CD4-positive, alpha-beta T cell (primary cell): ENCODE measurements at regions not wholly inside any gene's neighbourhood (a gene's known extent, or its start where the extent isn't known, plus 50 kb on each side); places are given as distances from the start of the nearest gene placed in this dataset.
"Not testable (repeated sequence)": the region's sequence is repeated elsewhere in the genome, so short reads cannot be mapped to it uniquely, and the experiment has no call there.

Source experiments
- ATAC-seq: fragments of 200-7000 bp; cut with Tn5 transposase; one replicate; pipeline ENCODE4 v1.10.0; 2022; ENCODE audit warnings: mild to moderate bottlenecking; ENCODE audit not compliant: poor library complexity
- CTCF ChIA-PET: fragments of 350-600 bp; sonication (Branson Sonifier 250); formaldehyde crosslinking; loops from one replicate; lab custom pipeline; 2021; ENCODE audit warnings: antibody characterized with exemption, inconsistent platforms; lab: Charles Lee
- POLR2A ChIA-PET: fragments of 350-600 bp; sonication (Branson Sonifier 250); formaldehyde crosslinking; loops from one replicate; lab custom pipeline; 2021; ENCODE audit warnings: antibody characterized with exemption, inconsistent platforms; lab: Charles Lee
- DNase-seq, 14 experiments: peaks; one replicate each; pipeline ENCODE4 v3.0.0-alpha.2; 2013 to 2020; ENCODE audit warnings: mixed read lengths in 2 of 14
- H3K27ac ChIP-seq, 2 donors: one replicate each; pipeline versions ENCODE4 v1.5.1 to v1.7.0; 2013; ENCODE audit warnings: low read length in 2 of 2, low read depth in 1 of 2, mild to moderate bottlenecking in 1 of 2
- H3K27me3 ChIP-seq, 2 experiments: 1 replicate in 1 of 2; 2 replicates in 1 of 2; pipeline versions ENCODE4 v1.6.1 to v1.7.0; 2013; ENCODE audit warnings: low read length in 2 of 2, control low read depth in 1 of 2, mild to moderate bottlenecking in 1 of 2, moderate library complexity in 1 of 2; ENCODE audit not compliant: insufficient read depth in 2 of 2, control insufficient read depth in 1 of 2
- H3K36me3 ChIP-seq: one replicate; pipeline ENCODE4 v1.6.1; 2013; ENCODE audit warnings: low read length, control low read depth; ENCODE audit not compliant: insufficient read depth
- H3K4me1 ChIP-seq: one replicate; pipeline ENCODE4 v1.6.1; 2013; ENCODE audit warnings: low read length, control low read depth; ENCODE audit not compliant: insufficient read depth
- H3K4me3 ChIP-seq: one replicate; pipeline ENCODE4 v1.5.1; 2013; ENCODE audit warnings: mild to moderate bottlenecking, low read length, moderate library complexity
- H3K9me3 ChIP-seq, 2 experiments: 1 replicate in 1 of 2; 2 replicates in 1 of 2; pipeline versions ENCODE4 v1.6.1 to v1.7.0; 2013; ENCODE audit warnings: low read length in 2 of 2, mild to moderate bottlenecking in 2 of 2, control low read depth in 1 of 2, moderate library complexity in 1 of 2; ENCODE audit not compliant: control insufficient read depth in 1 of 2, insufficient read depth in 1 of 2
- H3K27ac Mint-ChIP-seq: one replicate; pipeline ENCODE4 v1.8.0; 2020; ENCODE audit warnings: mixed read lengths
- H3K27me3 Mint-ChIP-seq: one replicate; pipeline ENCODE4 v1.8.0; 2021; ENCODE audit warnings: mixed read lengths
- H3K36me3 Mint-ChIP-seq: one replicate; pipeline ENCODE4 v1.8.0; 2021; ENCODE audit warnings: low read depth, mixed read lengths
- H3K4me1 Mint-ChIP-seq: one replicate; pipeline ENCODE4 v1.8.0; 2021; ENCODE audit warnings: low read depth, mixed read lengths
- H3K4me3 Mint-ChIP-seq: one replicate; pipeline ENCODE4 v1.8.0; 2020; ENCODE audit warnings: mild to moderate bottlenecking, mixed read lengths
- H3K9me3 Mint-ChIP-seq: one replicate; pipeline ENCODE4 v1.8.0; 2020; ENCODE audit warnings: mixed read lengths
- intact Hi-C, 2 experiments: fragments of 100-400 bp; cut with DNase I in 1 of 2; cut with micrococcal nuclease in 1 of 2; formaldehyde crosslinking; loops; one replicate each; pipeline versions ENCODE4 v1.15.1 to v1.9.0; 2023 to 2025; cut with DNase I, micrococcal nuclease
- TF ChIP-seq, protein P1 (sequence below): fragments of 200-600 bp; IDR thresholded peaks from one replicate; pipeline ENCODE4 v1.8.0; 2022; ENCODE audit warnings: antibody characterized with exemption, mild to moderate bottlenecking

DNA sequence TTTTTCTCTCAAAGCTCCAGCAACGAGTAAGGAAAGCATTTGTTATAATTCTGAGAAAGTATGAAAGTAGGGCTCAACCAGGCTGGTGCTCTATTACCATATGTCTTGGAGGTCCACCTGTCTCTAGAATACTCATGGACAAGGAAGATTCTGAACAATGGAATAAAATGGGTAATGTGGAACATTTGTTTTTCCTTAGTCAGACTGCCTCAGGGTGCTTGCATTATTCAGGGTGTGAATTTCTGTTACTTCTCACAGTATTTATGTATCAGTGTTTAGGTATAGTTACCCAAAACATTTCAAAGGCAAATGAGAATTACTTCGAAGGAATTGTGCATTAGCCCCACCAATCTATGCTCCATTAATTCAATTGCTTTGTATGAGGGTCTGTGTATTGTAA is 586.2 kb upstream of the CITED2 start:
- POLR2A ChIA-PET: no interaction called here
- H3K4me1 Mint-ChIP-seq: no peaks in the 10 kb centered on the region
- no peaks in the 10 kb centered on the region for H3K9me3 Mint-ChIP-seq

GRCh38 chr6:139955366-139956155 is 581.1 kb upstream of the CITED2 start:
- Histone ChIP-seq H3K9me3 (no peaks in the 10 kb centered on the region), H3K4me1 (no peaks in the 10 kb centered on the region), H3K27me3 (no peaks in the 10 kb centered on the region), H3K27ac (no peak overlapping the region), H3K4me3 (no peak overlapping the region), H3K36me3 (no peaks in the 10 kb centered on the region)
- CTCF ChIA-PET: no interaction called here
- H3K9me3 Mint-ChIP-seq: peaks cover 3% of the 10 kb centered on the region
- no peaks in the 10 kb centered on the region for H3K27me3 Mint-ChIP-seq
- intact Hi-C loops: no loop called here
- DNase-seq (no peak), ATAC-seq (no peak)
- no peaks in the 10 kb centered on the region for H3K4me1 Mint-ChIP-seq
- TF ChIP-seq, protein P1, sequence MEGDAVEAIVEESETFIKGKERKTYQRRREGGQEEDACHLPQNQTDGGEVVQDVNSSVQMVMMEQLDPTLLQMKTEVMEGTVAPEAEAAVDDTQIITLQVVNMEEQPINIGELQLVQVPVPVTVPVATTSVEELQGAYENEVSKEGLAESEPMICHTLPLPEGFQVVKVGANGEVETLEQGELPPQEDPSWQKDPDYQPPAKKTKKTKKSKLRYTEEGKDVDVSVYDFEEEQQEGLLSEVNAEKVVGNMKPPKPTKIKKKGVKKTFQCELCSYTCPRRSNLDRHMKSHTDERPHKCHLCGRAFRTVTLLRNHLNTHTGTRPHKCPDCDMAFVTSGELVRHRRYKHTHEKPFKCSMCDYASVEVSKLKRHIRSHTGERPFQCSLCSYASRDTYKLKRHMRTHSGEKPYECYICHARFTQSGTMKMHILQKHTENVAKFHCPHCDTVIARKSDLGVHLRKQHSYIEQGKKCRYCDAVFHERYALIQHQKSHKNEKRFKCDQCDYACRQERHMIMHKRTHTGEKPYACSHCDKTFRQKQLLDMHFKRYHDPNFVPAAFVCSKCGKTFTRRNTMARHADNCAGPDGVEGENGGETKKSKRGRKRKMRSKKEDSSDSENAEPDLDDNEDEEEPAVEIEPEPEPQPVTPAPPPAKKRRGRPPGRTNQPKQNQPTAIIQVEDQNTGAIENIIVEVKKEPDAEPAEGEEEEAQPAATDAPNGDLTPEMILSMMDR: no peak
- POLR2A ChIA-PET: interaction anchor here (0.6 kb wide), 1 partner anchor 516 kb away, joined by 3 read pairs; no protein-coding TSS in a partner anchor
- H3K27ac Mint-ChIP-seq: no peak overlapping the region
- no peaks in the 10 kb centered on the region for H3K36me3 Mint-ChIP-seq
- no peak overlapping the region for H3K4me3 Mint-ChIP-seq

More for the DNA sequence above, 586.2 kb upstream of the CITED2 start:
- H3K27ac Mint-ChIP-seq: no peak overlapping the region
- Histone ChIP-seq H3K9me3 (no peaks in the 10 kb centered on the region), H3K4me1 (no peaks in the 10 kb centered on the region), H3K27ac (no peak overlapping the region), H3K4me3 (no peak overlapping the region), H3K36me3 (no peaks in the 10 kb centered on the region), H3K27me3 (no peaks in the 10 kb centered on the region)
- CTCF ChIA-PET: no interaction called here
- no peak overlapping the region for H3K4me3 Mint-ChIP-seq
- H3K36me3 Mint-ChIP-seq: no peaks in the 10 kb centered on the region
- TF ChIP-seq, protein P1: no peak
- intact Hi-C loops: no loop called here
- DNase-seq (no peak), ATAC-seq (no peak)
- no peaks in the 10 kb centered on the region for H3K27me3 Mint-ChIP-seq

DNA sequence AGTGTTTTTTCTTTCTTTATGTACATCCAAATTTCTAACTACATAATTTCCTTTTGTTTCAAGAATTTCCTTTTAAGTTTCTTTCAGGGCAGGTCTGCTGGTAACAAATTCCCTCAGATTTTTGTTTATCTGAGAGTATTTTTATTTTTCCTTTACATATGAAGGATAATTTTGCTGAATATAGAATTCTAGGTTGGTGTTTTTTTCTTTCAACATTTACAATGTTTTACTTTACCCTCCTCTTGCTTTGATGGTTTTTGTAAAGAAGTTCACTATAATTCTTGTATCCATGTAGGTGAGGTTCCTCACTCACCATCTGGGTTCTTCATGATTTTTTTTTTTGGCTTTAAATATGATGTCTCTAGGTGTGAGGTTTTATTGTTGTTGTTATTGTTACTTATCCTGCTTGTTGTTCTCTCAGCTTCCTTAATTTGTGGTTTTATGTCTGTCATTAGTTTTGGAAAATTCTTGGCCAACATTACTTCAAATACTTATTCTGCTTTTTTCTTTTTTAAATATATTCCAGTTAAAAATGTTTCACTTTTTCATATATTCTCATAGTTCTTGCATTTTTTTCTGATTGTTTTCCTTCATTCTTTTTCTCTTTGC is 580.1 kb upstream of the CITED2 start:
- H3K27ac Mint-ChIP-seq: no peak overlapping the region
- H3K4me3 Mint-ChIP-seq: no peak overlapping the region
- ATAC-seq (no peak), DNase-seq (no peak)
- H3K27me3 ChIP-seq: no peaks in the 10 kb centered on the region
- H3K36me3 ChIP-seq: no peaks in the 10 kb centered on the region
- no peak overlapping the region for H3K4me3 ChIP-seq
- ChIA-PET POLR2A (no interaction called here), CTCF (no interaction called here)
- H3K27me3 Mint-ChIP-seq: no peaks in the 10 kb centered on the region
- TF ChIP-seq, protein P1: no peak
- H3K4me1 ChIP-seq: no peaks in the 10 kb centered on the region
- intact Hi-C loops: no loop called here
- no peaks in the 10 kb centered on the region for H3K36me3 Mint-ChIP-seq
- no peak overlapping the region for H3K27ac ChIP-seq
- peaks cover 5% of the 10 kb centered on the region for H3K9me3 Mint-ChIP-seq
- no peaks in the 10 kb centered on the region for H3K9me3 ChIP-seq
- H3K4me1 Mint-ChIP-seq: no peaks in the 10 kb centered on the region

GRCh38 chr6:139953780-139954179 is 579.3 kb upstream of the CITED2 start:
- H3K27me3 ChIP-seq, CTCF ChIA-PET, H3K4me1 Mint-ChIP-seq, H3K4me3 ChIP-seq, POLR2A ChIA-PET, H3K4me1 ChIP-seq, H3K36me3 Mint-ChIP-seq, H3K9me3 ChIP-seq, H3K36me3 ChIP-seq, H3K4me3 Mint-ChIP-seq, H3K27me3 Mint-ChIP-seq, H3K27ac Mint-ChIP-seq, H3K27ac ChIP-seq, ATAC-seq, intact Hi-C loops, DNase-seq, H3K9me3 Mint-ChIP-seq: not testable (repeated sequence)
